Neural cell (in vitro differentiated cells): ENCODE measurements at regions not wholly inside any gene's neighbourhood (a gene's known extent, or its start where the extent isn't known, plus 50 kb on each side); places are given as distances from the start of the nearest gene placed in this dataset.

Experiments used
- H2AFZ ChIP-seq: fragments of 200-600, 300-800 bp; sonication (generic), shearing (Covaris generic); 2 replicates; pipeline ENCODE4 v1.6.0; 2014; ENCODE audit warnings: low read depth, mild to moderate bottlenecking, antibody characterized with exemption, low read length, moderate library complexity
- H3F3A ChIP-seq: fragments of 200-600 bp; shearing (Covaris generic); 2 replicates; pipeline ENCODE4 v1.6.1; 2016; ENCODE audit warnings: mild to moderate bottlenecking, moderate library complexity, mixed read lengths, antibody characterized with exemption, low read length; ENCODE audit not compliant: insufficient read depth, poor library complexity, severe bottlenecking
- H3K27ac ChIP-seq: fragments of 200-600, 300-800 bp; sonication (generic), shearing (Covaris generic); 2 replicates; pipeline ENCODE4 v1.5.1; 2014; ENCODE audit warnings: mild to moderate bottlenecking, low read length, moderate library complexity
- H3K27me3 ChIP-seq: fragments of 300-800, 200-600 bp; sonication (generic), shearing (Covaris generic); 2 replicates; pipeline ENCODE4 v1.6.0; 2014; ENCODE audit warnings: mild to moderate bottlenecking, low read depth, low read length, moderate library complexity; ENCODE audit not compliant: insufficient read depth
- H3K36me3 ChIP-seq: fragments of 300-800, 200-600 bp; sonication (generic), shearing (Covaris generic); 2 replicates; pipeline ENCODE4 v1.5.1; 2014; ENCODE audit warnings: mild to moderate bottlenecking, antibody characterized with exemption, low read length, moderate library complexity; ENCODE audit not compliant: insufficient read depth
- H3K4me2 ChIP-seq: fragments of 300-800, 200-600 bp; sonication (generic), shearing (Covaris generic); 2 replicates; pipeline ENCODE4 v1.6.0; 2014; ENCODE audit warnings: mild to moderate bottlenecking, low read length
- H3K4me3 ChIP-seq: fragments of 300-800, 200-600 bp; sonication (generic), shearing (Covaris generic); 2 replicates; pipeline ENCODE4 v1.5.1; 2014; ENCODE audit warnings: mild to moderate bottlenecking, low read length, moderate library complexity
- H3K79me2 ChIP-seq: fragments of 200-600 bp; shearing (Covaris generic); replicated peaks from 2 replicates; pipeline ENCODE4 v1.6.0; 2014; ENCODE audit warnings: mild to moderate bottlenecking, low read length, moderate library complexity; ENCODE audit not compliant: insufficient read depth
- H3K9ac ChIP-seq: fragments of 300-800, 200-600 bp; sonication (generic), shearing (Covaris generic); 2 replicates; pipeline ENCODE4 v1.6.1; 2016; ENCODE audit warnings: mild to moderate bottlenecking, low read length, mixed read lengths
- H3K9me2 ChIP-seq: fragments of 200-600 bp; shearing (Covaris generic); 2 replicates; pipeline ENCODE4 v1.6.1; 2016; ENCODE audit warnings: mild to moderate bottlenecking, low read length, mixed read lengths; ENCODE audit not compliant: insufficient read depth
- H3K9me3 ChIP-seq: fragments of 200-600, 300-800 bp; sonication (generic), shearing (Covaris generic); 2 replicates; pipeline ENCODE4 v1.6.1; 2016; ENCODE audit warnings: mild to moderate bottlenecking, mixed run types, low read length, moderate library complexity, mixed read lengths
- H4K20me1 ChIP-seq: fragments of 200-600 bp; shearing (Covaris generic); 2 replicates; pipeline ENCODE4 v1.6.1; 2016; ENCODE audit warnings: mild to moderate bottlenecking, mixed run types; ENCODE audit not compliant: insufficient read depth
- CTCF ChIP-seq: fragments of 450-650 bp; IDR thresholded peaks from 2 replicates; pipeline ENCODE4 v1.5.1; 2014; ENCODE audit warnings: antibody characterized with exemption, mild to moderate bottlenecking, moderate library complexity; ENCODE audit not compliant: poor library complexity, severe bottlenecking
- EP300 ChIP-seq: fragments of 450-650 bp; conservative IDR thresholded peaks from 2 replicates; pipeline ENCODE4 v1.6.1; 2014; ENCODE audit warnings: antibody characterized with exemption, mild to moderate bottlenecking, moderate library complexity; ENCODE audit not compliant: poor library complexity, severe bottlenecking
- EZH2 ChIP-seq: fragments of 200-600, 300-800 bp; shearing (Covaris generic), sonication (generic); IDR thresholded peaks from 2 replicates; pipeline ENCODE4 v1.6.1; 2014; ENCODE audit warnings: antibody characterized with exemption, low read length, borderline replicate concordance, mild to moderate bottlenecking; ENCODE audit not compliant: insufficient read depth, poor library complexity, severe bottlenecking
- MXI1 ChIP-seq: fragments of 450-650 bp; conservative IDR thresholded peaks from 2 replicates; pipeline ENCODE4 v1.6.1; 2014; ENCODE audit warnings: antibody characterized with exemption, mild to moderate bottlenecking; ENCODE audit not compliant: poor library complexity, severe bottlenecking
- POLR2AphosphoS5 ChIP-seq: IDR thresholded peaks from 2 replicates; pipeline ENCODE4 v1.6.1; 2012
- RAD21 ChIP-seq: fragments of 450-650 bp; conservative IDR thresholded peaks from 2 replicates; pipeline ENCODE4 v1.6.1; 2014; ENCODE audit warnings: antibody characterized with exemption, mild to moderate bottlenecking, moderate library complexity
- REST ChIP-seq: IDR thresholded peaks from 2 replicates; pipeline ENCODE4 v1.6.1; 2012; ENCODE audit warnings: borderline replicate concordance
- SMC3 ChIP-seq: fragments of 450-650 bp; conservative IDR thresholded peaks from 2 replicates; pipeline ENCODE4 v1.6.1; 2014; ENCODE audit warnings: antibody characterized with exemption, mild to moderate bottlenecking, moderate library complexity; ENCODE audit not compliant: poor library complexity
- TAF1 ChIP-seq: IDR thresholded peaks from 2 replicates; pipeline ENCODE4 v1.6.1; 2012; ENCODE audit warnings: low read depth

- Histone ChIP-seq H3K36me3 (no peaks in the 10 kb centered on the region), H3K4me2 (no peak overlapping the region), H4K20me1 (no peaks in the 10 kb centered on the region), H3F3A (no peaks in the 10 kb centered on the region), H3K4me3 (no peak overlapping the region), H3K9me2 (no peaks in the 10 kb centered on the region), H3K79me2 (no peaks in the 10 kb centered on the region), H3K9ac (no peak overlapping the region), H3K27me3 (no peaks in the 10 kb centered on the region), H2AFZ (no peak overlapping the region), H3K27ac (no peak overlapping the region), H3K9me3 (no peaks in the 10 kb centered on the region)
- TF ChIP-seq SMC3 = no peak
- TF ChIP-seq EZH2 = no peak
Measured at GRCh38 chr11:130598433-130598832, 150.0 kb downstream of the ADAMTS15 start.

- H3K79me2 ChIP-seq = no peaks in the 10 kb centered on the region
- TF ChIP-seq RAD21 (no peak), TAF1 (no peak), CTCF (no peak)
- H3K27ac ChIP-seq = no peak overlapping the region
- H4K20me1 ChIP-seq = no peaks in the 10 kb centered on the region
- no peaks in the 10 kb centered on the region for H3K9me2 ChIP-seq
- no peak overlapping the region for H3K4me2 ChIP-seq
- no peaks in the 10 kb centered on the region for H3K27me3 ChIP-seq
- no peak overlapping the region for H3K9ac ChIP-seq
- no peaks in the 10 kb centered on the region for H3K9me3 ChIP-seq
- no peak overlapping the region for H2AFZ ChIP-seq
- no peaks in the 10 kb centered on the region for H3F3A ChIP-seq
- H3K36me3 ChIP-seq = no peaks in the 10 kb centered on the region
- no peak overlapping the region for H3K4me3 ChIP-seq
Measured at GRCh38 chr11:130599073-130599654, 150.7 kb downstream of the ADAMTS15 start.

- H3K9ac ChIP-seq = no peak overlapping the region
- H4K20me1 ChIP-seq = no peaks in the 10 kb centered on the region
- H3K36me3 ChIP-seq = no peaks in the 10 kb centered on the region
- H3K4me2 ChIP-seq = no peak overlapping the region
- H3K9me3 ChIP-seq = no peaks in the 10 kb centered on the region
- H3K27ac ChIP-seq = no peak overlapping the region
- H3K9me2 ChIP-seq = no peaks in the 10 kb centered on the region
- no peaks in the 10 kb centered on the region for H3K79me2 ChIP-seq
- no peaks in the 10 kb centered on the region for H3F3A ChIP-seq
- no peak for TF ChIP-seq EP300
- no peak for TF ChIP-seq SMC3
- no peak for TF ChIP-seq EZH2
- no peak for TF ChIP-seq MXI1
- TF ChIP-seq POLR2AphosphoS5 = no peak
- TF ChIP-seq CTCF = no peak
- TF ChIP-seq RAD21 = no peak
- no peak for TF ChIP-seq TAF1
- no peak for TF ChIP-seq REST
- H3K27me3 ChIP-seq = no peaks in the 10 kb centered on the region
- no peak overlapping the region for H2AFZ ChIP-seq
- no peak overlapping the region for H3K4me3 ChIP-seq
Measured at GRCh38 chr11:130600139-130600538, 151.7 kb downstream of the ADAMTS15 start.
